ENCODE measurements at regions not wholly inside any gene's neighbourhood (a gene's known extent, or its start where the extent isn't known, plus 50 kb on each side); places are given as distances from the start of the nearest gene placed in this dataset.
"Not testable (repeated sequence)": the region's sequence is repeated elsewhere in the genome, so short reads cannot be mapped to it uniquely, and the experiment has no call there.

DNA sequence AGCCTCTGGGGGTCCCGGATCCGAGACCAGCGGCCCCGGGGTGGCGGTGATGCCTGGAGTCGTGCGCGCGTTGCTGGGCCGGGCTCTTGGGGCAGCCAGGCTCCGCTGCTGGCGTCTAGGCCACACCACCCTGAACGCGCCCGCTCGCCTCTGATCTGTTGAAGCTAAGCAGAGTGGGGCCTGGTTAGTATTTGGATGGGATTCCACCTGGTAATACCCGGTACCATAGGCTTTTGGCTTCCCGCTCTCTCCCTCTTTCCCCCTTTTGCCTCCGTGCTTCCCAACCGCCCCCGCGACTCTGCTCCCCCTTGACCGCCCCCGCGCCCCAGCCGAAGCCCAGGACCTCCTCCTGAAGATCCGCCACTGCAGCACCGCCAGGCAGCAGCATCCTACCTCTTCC, 1383.5 kb upstream of the DEFB115 start:
- Histone ChIP-seq H3K9me3 (replicated peaks in 1 of 11) (peaks cover 48 to 55% (median 54%) of the 10 kb centered on the region in 11 experiments), H4K20me1 (no peaks in the 10 kb centered on the region), H3K4me3 (no peak overlapping the region), H3K27me3 (no peaks in the 10 kb centered on the region), H3K4me1 (no peaks in the 10 kb centered on the region), H3K4me2 (no peak overlapping the region), H3K27ac (no peak overlapping the region), H3K36me3 (no peaks in the 10 kb centered on the region), H3K9ac (no peak overlapping the region)
- TF ChIP-seq Cebpa-rat (IDR thresholded peaks at IDR 0.05): no peak

GRCh38 chr20:29874476-29875202, 1382.8 kb upstream of the DEFB115 start:
- Histone ChIP-seq H3K4me3 (no peak overlapping the region; a peak in 1 of 20 replicates), H3K4me2 (no peak overlapping the region), H3K4me1 (no peaks in the 10 kb centered on the region), H4K20me1 (no peaks in the 10 kb centered on the region), H3K27ac (no peak overlapping the region), H3K9ac (no peak overlapping the region), H3K27me3 (no peaks in the 10 kb centered on the region), H3K36me3 (no peaks in the 10 kb centered on the region), H3K9me3 (replicated peaks in 1 of 11) (peaks cover 55 to 62% (median 61%) of the 10 kb centered on the region in 11 experiments)
- TF ChIP-seq Cebpa-rat (IDR thresholded peaks at IDR 0.05): no peak

- H3K4me2 ChIP-seq, H3K9ac ChIP-seq, H3K27ac ChIP-seq, H3K4me1 ChIP-seq, H3K36me3 ChIP-seq, H4K20me1 ChIP-seq, H3K4me3 ChIP-seq, H3K27me3 ChIP-seq: not testable (repeated sequence)
- H3K9me3 ChIP-seq (replicated peaks in 1 of 11): peaks cover 56 to 66% (median 64%) of the 10 kb centered on the region in 11 experiments
These were observed 1382.0 kb upstream of the DEFB115 start for GRCh38 chr20:29875321-29876083.

DNA sequence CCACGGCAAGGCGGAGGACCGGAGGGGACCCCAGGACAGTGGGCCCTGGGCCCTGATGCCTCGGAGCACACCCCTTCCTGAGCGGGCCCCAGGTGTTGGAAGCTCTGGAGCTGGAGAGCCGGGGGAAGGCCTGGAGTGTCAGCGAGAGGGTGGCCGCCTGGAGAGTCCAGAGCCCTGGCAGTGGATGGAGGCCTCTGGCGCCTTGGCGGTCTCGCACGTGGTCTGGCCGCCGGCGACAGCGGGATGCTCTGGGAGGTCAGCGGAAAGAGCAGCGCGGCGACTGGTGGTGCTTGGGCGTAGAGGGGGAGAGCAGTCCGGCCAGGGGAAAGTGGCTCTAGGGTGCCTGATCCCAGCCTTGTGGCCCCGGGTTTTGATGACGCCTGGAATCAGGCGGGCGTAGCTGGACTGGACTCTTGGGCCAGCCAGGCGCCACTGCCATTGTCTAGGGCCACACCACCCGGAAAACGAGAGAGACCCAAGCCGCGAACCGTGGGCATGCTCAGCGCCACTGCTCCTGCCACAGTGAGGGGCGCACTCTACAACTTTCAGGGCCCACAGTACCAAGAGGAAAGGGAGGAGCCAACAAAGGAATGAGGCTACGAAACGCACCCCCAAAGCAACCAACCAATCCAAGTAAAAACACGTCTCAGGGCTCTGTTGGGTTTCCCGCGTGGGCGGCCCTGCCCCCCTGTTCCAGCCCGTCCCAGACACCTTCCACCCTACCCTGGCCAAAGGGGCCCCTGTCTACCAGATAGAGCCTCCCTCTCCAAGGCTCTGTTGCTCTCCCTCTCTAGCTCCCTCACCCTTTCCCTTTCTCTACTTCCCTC, 1381.2 kb upstream of the DEFB115 start:
- not testable (repeated sequence) for H3K27me3 ChIP-seq, H4K20me1 ChIP-seq, H3K4me1 ChIP-seq, H3K4me2 ChIP-seq, H3K4me3 ChIP-seq, H3K27ac ChIP-seq, H3K9ac ChIP-seq, H3K36me3 ChIP-seq
- peaks cover 56 to 66% (median 64%) of the 10 kb centered on the region in 11 experiments for H3K9me3 ChIP-seq (replicated peaks in 1 of 11)

DNA sequence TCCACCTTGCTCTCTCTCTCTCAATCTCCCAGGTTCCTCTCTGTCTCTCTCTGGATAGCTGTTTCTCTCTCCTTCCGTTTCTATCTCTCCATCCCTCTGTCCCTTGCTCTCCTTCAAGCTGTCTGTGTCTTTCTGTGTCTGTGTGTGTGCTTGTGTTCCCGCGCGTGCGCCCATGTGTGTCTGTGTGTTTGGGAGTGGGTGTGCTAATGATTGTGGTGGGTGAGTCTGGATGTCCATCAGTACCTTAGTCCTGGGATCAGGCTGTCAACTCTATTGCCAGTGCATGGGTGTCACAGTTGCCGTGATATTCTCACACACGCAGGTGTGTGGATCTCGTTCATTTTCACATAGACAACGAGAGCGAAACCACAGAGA, 1380.6 kb upstream of the DEFB115 start:
- Histone ChIP-seq H3K4me3 (no peak overlapping the region), H3K27ac (no peak overlapping the region), H3K27me3 (no peaks in the 10 kb centered on the region), H3K9ac (no peak overlapping the region), H3K9me3 (replicated peaks in 1 of 11) (peaks cover 56 to 66% (median 64%) of the 10 kb centered on the region in 11 experiments), H3K36me3 (no peaks in the 10 kb centered on the region), H4K20me1 (no peaks in the 10 kb centered on the region), H3K4me2 (no peak overlapping the region), H3K4me1 (no peaks in the 10 kb centered on the region)
- no peak for TF ChIP-seq Cebpa-rat (IDR thresholded peaks at IDR 0.05)

DNA sequence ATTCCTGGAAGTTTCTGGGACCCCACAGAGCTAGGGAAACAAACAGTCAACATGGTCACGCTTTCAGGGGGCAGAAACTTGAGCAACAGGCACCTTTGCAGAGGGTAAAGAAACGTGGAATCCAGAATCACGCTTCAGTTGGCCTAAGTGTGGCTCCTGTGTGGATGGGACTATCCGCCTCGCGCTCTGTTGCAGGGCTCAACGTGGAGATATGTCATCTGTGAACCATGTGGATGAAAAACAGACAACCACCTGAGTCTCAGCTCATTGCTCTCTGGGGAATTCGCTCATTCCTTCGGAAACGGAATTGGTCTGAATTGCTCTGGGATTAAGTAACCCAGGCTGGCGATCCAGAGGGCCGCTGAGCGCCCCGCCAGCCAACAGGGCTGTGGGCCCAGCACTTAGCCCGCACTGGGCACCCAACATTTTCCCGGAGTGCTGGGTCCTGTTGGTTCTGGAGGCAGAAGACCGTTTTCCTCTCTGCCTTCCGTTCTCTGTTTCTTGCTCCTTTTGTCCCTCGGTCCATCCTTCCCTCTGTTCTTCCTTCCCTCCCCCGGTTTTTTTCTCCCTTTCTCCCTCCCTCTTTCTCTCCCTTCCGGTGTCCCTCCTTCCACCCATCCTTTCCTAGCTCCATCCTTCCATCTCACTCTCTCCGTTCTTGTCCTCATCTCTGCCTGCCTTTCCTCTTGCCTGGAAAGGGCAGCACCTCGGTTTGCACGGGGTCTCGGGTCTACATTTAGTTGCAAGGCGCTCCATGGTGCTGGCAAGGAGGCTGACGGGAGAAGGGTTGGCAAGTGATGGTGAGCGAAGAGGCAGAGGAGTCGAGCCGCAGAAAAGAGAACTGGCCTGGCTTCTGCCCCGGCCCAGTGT, 1379.8 kb upstream of the DEFB115 start:
- not testable (repeated sequence) for H3K4me1 ChIP-seq, H3K9ac ChIP-seq, H4K20me1 ChIP-seq, H3K4me3 ChIP-seq, H3K4me2 ChIP-seq, H3K27ac ChIP-seq, H3K36me3 ChIP-seq, H3K27me3 ChIP-seq
- peaks cover 56 to 66% (median 64%) of the 10 kb centered on the region in 11 experiments for H3K9me3 ChIP-seq (replicated peaks in 1 of 11)

GRCh38 chr20:29878281-29878741, 1379.2 kb upstream of the DEFB115 start:
- Histone ChIP-seq H3K36me3 (no peaks in the 10 kb centered on the region), H3K27ac (no peak overlapping the region), H3K27me3 (no peaks in the 10 kb centered on the region), H3K9ac (no peak overlapping the region), H3K4me2 (no peak overlapping the region), H3K4me1 (no peaks in the 10 kb centered on the region), H4K20me1 (no peaks in the 10 kb centered on the region), H3K4me3 (no peak overlapping the region), H3K9me3 (replicated peaks in 1 of 11) (peaks cover 56 to 66% (median 64%) of the 10 kb centered on the region in 11 experiments)
- no peak for TF ChIP-seq Cebpa-rat (IDR thresholded peaks at IDR 0.05)

DNA sequence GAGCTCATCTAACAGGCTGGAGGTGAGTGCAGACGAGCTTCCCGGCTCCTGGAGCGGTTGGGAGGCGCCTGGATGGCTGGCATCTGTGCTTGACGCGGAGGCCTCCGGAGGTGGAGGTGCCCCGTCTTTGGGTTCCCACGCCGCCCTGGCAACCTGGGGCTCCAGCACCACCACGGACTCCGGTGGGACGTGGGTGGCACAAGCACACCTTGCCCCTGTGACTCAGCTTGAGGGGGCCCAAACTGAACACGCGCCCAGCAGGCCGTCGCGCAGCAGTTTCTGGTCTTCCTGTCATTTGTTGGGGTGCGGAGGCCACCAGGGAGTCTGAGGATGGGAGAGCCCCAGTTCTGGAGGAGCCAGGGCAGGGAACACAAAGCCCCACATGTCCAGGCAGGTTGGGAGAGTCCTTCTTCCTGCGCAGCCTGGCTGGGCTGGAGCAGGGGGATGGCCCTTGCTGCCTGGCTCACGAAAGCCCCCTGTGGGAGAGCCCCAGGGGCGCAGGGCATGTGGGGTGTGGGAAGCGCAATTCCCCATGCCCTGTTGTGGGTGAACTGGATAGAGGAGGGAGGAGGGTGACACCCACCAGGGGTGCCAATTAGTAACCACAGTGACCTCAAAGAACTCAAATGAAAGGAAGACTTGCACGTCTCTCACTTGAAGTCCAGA, 1378.6 kb upstream of the DEFB115 start:
- Histone ChIP-seq H3K27ac (no peak overlapping the region), H3K9me3 (replicated peaks in 1 of 11) (peaks cover 52 to 60% (median 59%) of the 10 kb centered on the region in 11 experiments), H3K4me2 (no peak overlapping the region), H3K9ac (no peak overlapping the region), H3K4me3 (no peak overlapping the region), H3K36me3 (no peaks in the 10 kb centered on the region), H3K27me3 (no peaks in the 10 kb centered on the region), H3K4me1 (no peaks in the 10 kb centered on the region), H4K20me1 (no peaks in the 10 kb centered on the region)
- no peak for TF ChIP-seq Cebpa-rat (IDR thresholded peaks at IDR 0.05)

GRCh38 chr20:29881107-29881506, 1376.4 kb upstream of the DEFB115 start:
- peaks cover 35 to 38% (median 37%) of the 10 kb centered on the region in 11 experiments for H3K9me3 ChIP-seq (replicated peaks in 1 of 11)
- H3K4me1 ChIP-seq, H3K9ac ChIP-seq, H3K36me3 ChIP-seq, H3K4me2 ChIP-seq, H3K27ac ChIP-seq, H3K4me3 ChIP-seq, H4K20me1 ChIP-seq, H3K27me3 ChIP-seq: not testable (repeated sequence)

DNA sequence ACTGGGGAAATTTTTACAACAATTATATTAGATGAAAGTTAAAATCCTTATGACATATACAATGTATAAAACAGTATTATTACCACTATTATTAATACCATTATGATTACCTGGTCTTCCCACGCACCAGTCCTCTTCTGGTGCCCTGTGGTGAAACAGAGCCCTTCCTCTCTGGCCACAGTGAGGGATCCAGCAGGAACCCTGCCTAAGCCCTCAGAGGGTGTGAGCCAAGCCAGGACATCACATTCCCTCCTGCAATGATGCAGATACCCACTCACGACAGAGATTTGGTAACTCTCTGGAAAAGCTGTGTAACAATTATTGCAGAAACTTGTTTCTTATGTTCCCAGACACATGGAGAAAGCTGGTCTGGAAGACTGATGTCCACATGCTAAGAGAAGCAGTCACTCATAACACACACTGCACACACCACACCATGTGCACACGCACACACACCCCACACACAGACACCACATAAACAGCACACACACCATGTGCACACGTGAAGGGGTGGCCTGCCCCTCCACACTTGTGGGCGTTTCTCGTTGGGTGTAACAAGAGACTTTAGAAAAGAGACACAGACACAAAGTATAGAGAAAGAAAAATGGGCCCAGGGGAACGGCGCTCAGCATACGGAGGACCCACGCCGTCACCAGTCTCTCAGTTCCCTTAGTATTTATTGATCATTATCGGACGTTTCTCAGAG, 1373.8 kb upstream of the DEFB115 start:
- not testable (repeated sequence) for H3K27ac ChIP-seq, H3K4me1 ChIP-seq, H3K27me3 ChIP-seq, H4K20me1 ChIP-seq, H3K4me3 ChIP-seq, H3K9ac ChIP-seq, H3K36me3 ChIP-seq, H3K4me2 ChIP-seq
- peaks cover 11 to 13% (median 12%) of the 10 kb centered on the region in 11 experiments for H3K9me3 ChIP-seq (replicated peaks in 1 of 11)

GRCh38 chr20:29884322-29884721, 1373.1 kb upstream of the DEFB115 start:
- not testable (repeated sequence) for H3K27ac ChIP-seq; H3K4me3 ChIP-seq; H4K20me1 ChIP-seq; H3K36me3 ChIP-seq; H3K27me3 ChIP-seq; H3K4me2 ChIP-seq; H3K9ac ChIP-seq; H3K9me3 ChIP-seq (replicated peaks in 1 of 11); H3K4me1 ChIP-seq
